Vagina (tissue), 2 donors: ENCODE measurements at regions not wholly inside any gene's neighbourhood (a gene's known extent, or its start where the extent isn't known, plus 50 kb on each side); places are given as distances from the start of the nearest gene placed in this dataset.

Experiments
- DNase-seq, 2 donors: peaks; one replicate each; pipeline ENCODE4 v3.0.0-alpha.2; 2017; ENCODE audit errors: extremely low spot score in 2 of 2
- H3K27ac ChIP-seq: fragments of 200-600 bp; sonication (generic); one replicate; pipeline ENCODE4 v1.5.1; 2019
- H3K27me3 ChIP-seq: fragments of 200-600 bp; sonication (generic); one replicate; pipeline ENCODE4 v1.5.1; 2019
- H3K36me3 ChIP-seq, 2 donors: fragments of 200-600 bp; sonication (generic); one replicate each; pipeline ENCODE4 v1.5.1; 2017 to 2019
- H3K4me1 ChIP-seq: fragments of 200-600 bp; sonication (generic); one replicate; pipeline ENCODE4 v1.5.1; 2019
- H3K4me3 ChIP-seq, 2 donors: fragments of 200-600 bp; sonication (generic); 1 replicate in 1 of 2; 2 replicates in 1 of 2; pipeline ENCODE4 v1.5.1; 2016 to 2019
- H3K9me3 ChIP-seq: fragments of 200-600 bp; sonication (generic); one replicate; pipeline ENCODE4 v1.5.1; 2019
- POLR2A ChIP-seq, 2 donors: fragments of 450-650 bp; IDR thresholded peaks; one replicate each; pipeline ENCODE4 v1.6.1; 2017; ENCODE audit warnings: antibody characterized with exemption in 2 of 2, mild to moderate bottlenecking in 2 of 2, moderate library complexity in 2 of 2
- POLR2AphosphoS5 ChIP-seq, 2 donors: sonication (generic); formaldehyde crosslinking; IDR thresholded peaks; one replicate each; pipeline ENCODE4 v1.9.0; 2017; ENCODE audit warnings: antibody characterized with exemption in 2 of 2, mild to moderate bottlenecking in 2 of 2, low read depth in 1 of 2; ENCODE audit not compliant: insufficient read depth in 1 of 2
- intact Hi-C: fragments of 100-400 bp; cut with DNase I; formaldehyde crosslinking; loops from one replicate; pipeline ENCODE4 v1.15.1; 2023
- TF ChIP-seq, protein P1 (sequence below), 3 experiments: fragments of 450-650 bp in 2 of 3; fragments of 200-600 bp in 1 of 3; sonication (generic) in 1 of 3; IDR thresholded peaks; one replicate each; pipeline ENCODE4 v1.5.1; 2017 to 2019; ENCODE audit warnings: antibody characterized with exemption in 3 of 3, mild to moderate bottlenecking in 2 of 3, moderate library complexity in 2 of 3

- no peaks in the 10 kb centered on the region for H3K4me1 ChIP-seq
- no peak for DNase-seq
- TF ChIP-seq POLR2A (IDR thresholded peaks at IDR 0.05) (no peak), POLR2AphosphoS5 (IDR thresholded peaks at IDR 0.05; ENCODE audit: insufficient read depth in 1 of 2, low read depth in 1 of 2) (no peak)
- TF ChIP-seq, protein P1, sequence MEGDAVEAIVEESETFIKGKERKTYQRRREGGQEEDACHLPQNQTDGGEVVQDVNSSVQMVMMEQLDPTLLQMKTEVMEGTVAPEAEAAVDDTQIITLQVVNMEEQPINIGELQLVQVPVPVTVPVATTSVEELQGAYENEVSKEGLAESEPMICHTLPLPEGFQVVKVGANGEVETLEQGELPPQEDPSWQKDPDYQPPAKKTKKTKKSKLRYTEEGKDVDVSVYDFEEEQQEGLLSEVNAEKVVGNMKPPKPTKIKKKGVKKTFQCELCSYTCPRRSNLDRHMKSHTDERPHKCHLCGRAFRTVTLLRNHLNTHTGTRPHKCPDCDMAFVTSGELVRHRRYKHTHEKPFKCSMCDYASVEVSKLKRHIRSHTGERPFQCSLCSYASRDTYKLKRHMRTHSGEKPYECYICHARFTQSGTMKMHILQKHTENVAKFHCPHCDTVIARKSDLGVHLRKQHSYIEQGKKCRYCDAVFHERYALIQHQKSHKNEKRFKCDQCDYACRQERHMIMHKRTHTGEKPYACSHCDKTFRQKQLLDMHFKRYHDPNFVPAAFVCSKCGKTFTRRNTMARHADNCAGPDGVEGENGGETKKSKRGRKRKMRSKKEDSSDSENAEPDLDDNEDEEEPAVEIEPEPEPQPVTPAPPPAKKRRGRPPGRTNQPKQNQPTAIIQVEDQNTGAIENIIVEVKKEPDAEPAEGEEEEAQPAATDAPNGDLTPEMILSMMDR (IDR thresholded peaks at IDR 0.05), result no peak
- no peaks in the 10 kb centered on the region for H3K9me3 ChIP-seq
- H3K27ac ChIP-seq, result no peak overlapping the region
- intact Hi-C loops, result no loop called here
- H3K36me3 ChIP-seq, result no peaks in the 10 kb centered on the region
- no peaks in the 10 kb centered on the region for H3K27me3 ChIP-seq
- H3K4me3 ChIP-seq, result no peak overlapping the region
These were observed 289.3 kb downstream of the ZNF608 start for GRCh38 chr5:124457101-124457500.

DNA sequence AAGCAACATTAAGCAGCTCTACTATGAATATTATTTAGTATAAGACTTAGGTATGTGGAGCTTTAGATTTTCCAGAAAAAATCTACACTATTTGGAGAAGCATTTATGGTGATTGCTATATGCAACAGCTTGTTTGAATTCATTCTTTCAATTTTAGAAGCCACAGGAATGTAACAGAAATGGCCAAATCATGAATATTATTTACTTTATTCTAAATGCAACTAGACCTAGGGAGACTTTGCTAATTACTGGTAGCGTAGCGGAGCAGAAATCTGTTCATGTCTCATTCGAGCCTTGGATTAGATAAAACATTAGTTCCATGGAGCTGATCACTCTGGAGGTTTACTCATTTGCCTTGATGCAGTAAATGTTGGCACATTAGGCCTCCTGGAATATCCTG, 290.2 kb downstream of the ZNF608 start:
- intact Hi-C loops, result no loop called here
- H3K36me3 ChIP-seq, result no peaks in the 10 kb centered on the region
- H3K4me3 ChIP-seq, result no peak overlapping the region
- H3K27ac ChIP-seq, result no peak overlapping the region
- no peaks in the 10 kb centered on the region for H3K4me1 ChIP-seq
- no peak for DNase-seq
- no peak for TF ChIP-seq POLR2AphosphoS5 (IDR thresholded peaks at IDR 0.05; ENCODE audit: insufficient read depth in 1 of 2, low read depth in 1 of 2)
- TF ChIP-seq POLR2A (IDR thresholded peaks at IDR 0.05), result no peak
- TF ChIP-seq, protein P1 (IDR thresholded peaks at IDR 0.05), result no peak
- no peaks in the 10 kb centered on the region for H3K27me3 ChIP-seq
- no peaks in the 10 kb centered on the region for H3K9me3 ChIP-seq

DNA sequence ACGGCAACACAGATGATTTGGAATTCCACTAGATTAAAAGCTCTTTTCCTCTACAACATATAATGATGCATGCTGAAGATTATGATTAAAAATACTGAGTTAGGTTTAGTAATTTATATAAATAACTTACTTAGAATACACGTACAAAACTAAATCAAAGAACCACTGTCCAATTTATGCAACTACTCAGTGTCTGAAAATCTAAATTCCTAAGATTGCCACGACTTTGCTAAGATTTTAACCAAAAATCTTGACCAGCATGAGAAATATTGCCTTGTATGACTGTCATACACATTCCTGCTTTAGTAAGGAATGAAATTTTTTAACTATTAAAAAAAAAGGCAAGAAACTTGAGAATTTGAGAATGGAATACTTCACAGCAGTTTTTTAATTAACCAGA, 292.4 kb downstream of the ZNF608 start:
- no peaks in the 10 kb centered on the region for H3K27me3 ChIP-seq
- DNase-seq, result no peak
- H3K4me1 ChIP-seq, result no peaks in the 10 kb centered on the region

GRCh38 chr5:124453221-124454051, 293.0 kb downstream of the ZNF608 start:
- intact Hi-C loops, result no loop called here
- no peak for TF ChIP-seq POLR2AphosphoS5 (IDR thresholded peaks at IDR 0.05; ENCODE audit: insufficient read depth in 1 of 2, low read depth in 1 of 2)
- H3K4me1 ChIP-seq, result no peaks in the 10 kb centered on the region
- no peaks in the 10 kb centered on the region for H3K27me3 ChIP-seq
- H3K4me3 ChIP-seq, result no peak overlapping the region
- H3K36me3 ChIP-seq, result no peaks in the 10 kb centered on the region
- no peaks in the 10 kb centered on the region for H3K9me3 ChIP-seq
- DNase-seq, result no peak
- no peak overlapping the region for H3K27ac ChIP-seq

More for the DNA sequence above, 292.4 kb downstream of the ZNF608 start:
- Histone ChIP-seq H3K4me3 (no peak overlapping the region), H3K36me3 (no peaks in the 10 kb centered on the region), H3K9me3 (no peaks in the 10 kb centered on the region), H3K27ac (no peak overlapping the region)
- no peak for TF ChIP-seq POLR2AphosphoS5 (IDR thresholded peaks at IDR 0.05; ENCODE audit: insufficient read depth in 1 of 2, low read depth in 1 of 2)
- TF ChIP-seq, protein P1 (IDR thresholded peaks at IDR 0.05), result no peak
- no peak for TF ChIP-seq POLR2A (IDR thresholded peaks at IDR 0.05)
- intact Hi-C loops, result no loop called here

DNA sequence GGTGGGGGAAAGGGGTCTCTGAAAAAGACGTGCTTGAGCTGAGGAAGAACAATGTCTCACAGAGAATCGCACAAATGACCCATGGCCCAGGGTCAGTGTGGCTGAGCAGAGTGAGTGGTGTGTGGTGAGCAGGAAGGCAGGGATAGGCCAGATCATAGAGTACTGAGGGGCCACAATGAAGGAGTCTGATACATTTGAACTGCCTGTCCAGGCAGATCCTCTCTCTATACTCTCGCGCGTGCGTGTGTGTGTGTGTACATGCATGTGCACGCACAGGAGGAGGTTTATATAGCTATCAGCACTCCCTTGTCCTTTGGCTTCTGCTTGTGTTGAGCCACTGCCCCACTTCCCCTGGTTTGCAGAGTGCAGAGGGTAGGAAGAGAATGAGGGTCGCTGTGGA, 294.0 kb downstream of the ZNF608 start:
- Histone ChIP-seq H3K27me3 (no peaks in the 10 kb centered on the region), H3K4me1 (no peaks in the 10 kb centered on the region), H3K9me3 (no peaks in the 10 kb centered on the region), H3K36me3 (no peaks in the 10 kb centered on the region), H3K4me3 (no peak overlapping the region), H3K27ac (no peak overlapping the region)
- no peak for DNase-seq
- intact Hi-C loops, result no loop called here
- no peak for TF ChIP-seq POLR2A (IDR thresholded peaks at IDR 0.05)
- TF ChIP-seq, protein P1 (IDR thresholded peaks at IDR 0.05), result no peak
- TF ChIP-seq POLR2AphosphoS5 (IDR thresholded peaks at IDR 0.05; ENCODE audit: insufficient read depth in 1 of 2, low read depth in 1 of 2), result no peak
